Activated naive CD8-positive, alpha-beta T cell (primary cell): ENCODE measurements at regions not wholly inside any gene's neighbourhood (a gene's known extent, or its start where the extent isn't known, plus 50 kb on each side); places are given as distances from the start of the nearest gene placed in this dataset.
"Not testable (repeated sequence)": the region's sequence is repeated elsewhere in the genome, so short reads cannot be mapped to it uniquely, and the experiment has no call there.

ENCODE experiments used
- H3K27ac Mint-ChIP-seq: one replicate; pipeline ENCODE4 v1.8.0; 2021; ENCODE audit warnings: mixed read lengths
- H3K27me3 Mint-ChIP-seq: one replicate; pipeline ENCODE4 v1.8.0; 2021; ENCODE audit warnings: mixed read lengths
- H3K36me3 Mint-ChIP-seq: one replicate; pipeline ENCODE4 v1.8.0; 2021; ENCODE audit warnings: mixed read lengths
- H3K4me1 Mint-ChIP-seq: one replicate; pipeline ENCODE4 v1.8.0; 2021; ENCODE audit warnings: low read depth, mixed read lengths
- H3K4me3 Mint-ChIP-seq: one replicate; pipeline ENCODE4 v1.8.0; 2021; ENCODE audit warnings: mild to moderate bottlenecking, mixed read lengths
- H3K9me3 Mint-ChIP-seq: one replicate; pipeline ENCODE4 v1.8.0; 2021; ENCODE audit warnings: low read depth, mixed read lengths

DNA sequence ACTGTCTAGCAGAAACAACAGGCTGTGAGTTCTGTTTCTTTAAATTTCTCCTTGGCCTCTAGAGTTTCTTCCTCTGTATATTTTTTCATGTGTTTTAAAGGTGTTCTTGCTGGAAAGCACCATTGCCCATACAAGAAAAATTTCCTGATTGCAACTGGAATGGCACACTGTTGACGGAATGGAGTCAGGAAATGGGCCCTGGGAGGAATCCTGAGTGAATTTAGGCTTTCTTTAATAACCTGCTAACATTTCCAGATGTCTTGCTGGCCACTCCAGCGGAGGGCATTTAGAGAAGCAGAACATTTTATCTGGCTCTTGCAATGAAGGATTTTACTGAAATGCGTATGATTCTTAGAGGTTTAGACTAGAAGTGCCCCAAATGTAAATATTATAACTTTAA lies 736.3 kb downstream of the TAF11L14 start:
- H3K9me3 Mint-ChIP-seq, result no peaks in the 10 kb centered on the region
- no peaks in the 10 kb centered on the region for H3K27me3 Mint-ChIP-seq
- no peaks in the 10 kb centered on the region for H3K4me1 Mint-ChIP-seq
- H3K4me3 Mint-ChIP-seq, result no peak overlapping the region
- H3K27ac Mint-ChIP-seq, result no peak overlapping the region
- no peaks in the 10 kb centered on the region for H3K36me3 Mint-ChIP-seq

DNA sequence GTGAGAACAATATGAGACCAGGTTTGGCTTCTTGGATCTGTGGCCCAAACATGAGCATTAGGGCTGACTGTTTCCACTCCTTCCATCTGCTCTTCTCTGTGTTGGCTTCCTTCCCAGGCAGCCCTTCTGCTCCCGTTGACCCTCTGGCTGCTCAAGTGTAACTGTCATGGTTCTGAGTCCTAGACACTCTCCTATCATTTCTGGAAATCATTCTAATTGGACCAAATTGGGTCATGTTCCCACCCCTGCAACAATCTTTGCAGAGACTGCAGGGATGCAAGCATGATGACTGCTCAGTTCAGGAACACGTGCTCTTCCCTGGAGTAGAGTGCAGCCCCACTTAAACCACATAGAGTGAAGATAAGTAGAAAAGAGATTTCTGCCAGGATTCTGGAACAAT lies 741.4 kb downstream of the TAF11L14 start:
- H3K4me1 Mint-ChIP-seq, result no peaks in the 10 kb centered on the region
- no peaks in the 10 kb centered on the region for H3K27me3 Mint-ChIP-seq
- no peaks in the 10 kb centered on the region for H3K9me3 Mint-ChIP-seq

DNA sequence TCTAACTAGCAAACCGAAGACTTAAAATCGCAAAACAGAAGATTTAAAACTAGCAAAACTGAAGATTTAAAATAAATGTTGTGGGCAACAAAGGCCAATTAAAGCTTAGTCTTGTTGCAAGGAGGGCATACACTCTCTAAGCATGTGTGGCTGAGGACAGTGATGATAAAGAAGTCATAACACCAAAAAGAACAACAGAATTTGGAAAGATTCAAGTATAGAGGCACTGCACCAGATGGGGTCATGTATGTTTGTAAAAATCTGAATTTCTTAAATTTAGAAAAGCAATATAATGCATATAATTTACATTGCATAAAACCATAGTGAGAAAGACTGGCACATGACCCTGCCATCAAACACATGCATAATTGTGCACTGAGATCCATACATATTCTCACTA lies 743.8 kb downstream of the TAF11L14 start:
- Mint-ChIP-seq H3K27ac (no peak overlapping the region), H3K4me1 (no peaks in the 10 kb centered on the region), H3K36me3 (no peaks in the 10 kb centered on the region), H3K9me3 (no peaks in the 10 kb centered on the region), H3K4me3 (no peak overlapping the region), H3K27me3 (no peaks in the 10 kb centered on the region)

More for the DNA sequence above, 741.4 kb downstream of the TAF11L14 start:
- no peaks in the 10 kb centered on the region for H3K36me3 Mint-ChIP-seq
- no peak overlapping the region for H3K4me3 Mint-ChIP-seq
- no peak overlapping the region for H3K27ac Mint-ChIP-seq

DNA sequence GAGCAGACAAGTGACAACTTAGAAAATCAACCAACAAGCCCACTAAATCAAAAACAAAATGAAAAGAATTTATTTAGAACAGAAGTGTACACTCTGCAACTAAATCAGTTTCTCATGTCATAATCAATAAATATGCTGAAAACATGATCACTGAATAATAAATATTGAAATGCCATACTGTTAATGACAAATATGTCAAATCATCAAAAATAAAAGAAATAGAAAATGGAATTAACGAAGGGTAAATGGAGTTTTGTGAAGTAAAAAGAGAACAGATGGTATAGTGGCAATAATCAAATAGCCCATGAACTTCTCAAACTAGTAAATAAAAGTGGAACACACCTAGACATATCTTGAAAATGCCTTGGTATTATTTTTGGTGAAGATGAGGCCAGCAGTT lies 744.9 kb downstream of the TAF11L14 start:
- no peak overlapping the region for H3K4me3 Mint-ChIP-seq

DNA sequence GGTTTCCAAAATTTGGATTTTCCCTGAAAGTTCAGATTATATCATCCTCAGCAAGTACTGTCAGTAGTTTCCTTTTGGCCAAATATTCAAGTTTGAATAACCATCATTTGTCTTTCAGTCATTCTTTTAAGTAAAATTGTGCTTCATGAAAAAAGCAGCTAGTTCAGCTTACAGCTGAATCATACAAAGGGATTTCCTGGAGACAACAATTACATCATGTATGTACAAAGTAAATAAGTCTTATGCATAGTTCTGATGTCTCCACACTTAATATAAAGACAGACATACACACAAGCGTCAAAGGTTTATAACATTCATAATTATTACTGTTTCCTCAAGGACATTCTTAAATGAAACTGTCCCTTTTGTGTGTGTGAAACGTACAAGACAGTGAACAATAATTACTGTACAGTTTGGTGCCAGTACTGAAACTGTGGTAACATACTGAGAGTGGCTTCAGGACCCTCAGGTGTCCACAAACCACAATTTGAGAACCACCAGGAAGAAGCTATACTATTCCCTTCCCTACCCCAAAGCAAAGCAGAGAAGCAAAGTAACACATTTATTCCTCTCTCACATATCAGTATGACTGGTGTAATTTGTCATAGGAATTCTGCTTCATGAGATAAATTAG lies 746.6 kb downstream of the TAF11L14 start:
- no peaks in the 10 kb centered on the region for H3K9me3 Mint-ChIP-seq

More for the DNA sequence above, 744.9 kb downstream of the TAF11L14 start:
- no peak overlapping the region for H3K27ac Mint-ChIP-seq
- no peaks in the 10 kb centered on the region for H3K27me3 Mint-ChIP-seq
- H3K9me3 Mint-ChIP-seq, result no peaks in the 10 kb centered on the region
- no peaks in the 10 kb centered on the region for H3K36me3 Mint-ChIP-seq
- H3K4me1 Mint-ChIP-seq, result no peaks in the 10 kb centered on the region

DNA sequence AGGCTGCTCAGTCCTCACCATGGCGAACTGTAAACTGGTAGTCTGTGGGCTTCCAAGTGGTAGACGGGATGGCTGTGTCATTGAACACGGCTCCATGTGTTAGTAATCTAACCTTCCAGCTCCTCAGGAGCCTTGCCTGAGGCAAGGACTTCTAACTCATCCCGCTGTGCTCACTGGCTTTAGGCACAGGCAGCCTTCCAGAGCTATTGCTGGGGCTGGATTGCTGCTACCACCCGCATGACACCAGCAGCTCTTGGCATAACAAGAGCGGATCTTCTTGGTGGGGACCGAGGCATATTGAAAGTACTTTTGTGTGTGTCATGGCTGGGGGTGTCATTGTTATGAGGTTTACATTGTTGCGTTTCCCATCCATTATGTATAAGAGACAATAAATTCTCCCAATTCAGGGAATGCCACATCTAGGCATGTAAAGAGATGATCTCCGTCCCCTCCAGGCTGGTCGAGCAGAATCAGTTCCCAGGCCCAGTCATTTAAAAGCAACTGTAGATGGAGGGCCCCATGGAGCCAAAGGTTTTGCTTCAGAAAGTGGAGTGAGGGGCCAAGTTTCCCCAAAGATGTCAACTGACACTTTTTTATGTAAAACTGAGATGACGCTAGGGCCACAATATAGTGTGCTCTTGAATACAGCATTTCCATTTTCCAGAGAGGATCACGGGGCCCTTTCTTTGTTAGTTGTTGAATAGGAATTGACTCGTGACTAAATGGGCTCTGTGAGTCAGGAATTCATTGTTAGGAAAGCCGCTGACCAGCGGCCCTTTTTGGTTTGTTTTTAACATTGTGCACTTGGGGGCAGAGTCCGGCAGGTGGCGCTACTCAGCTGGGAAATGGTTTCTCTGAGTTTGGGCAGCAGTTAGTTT lies 759.5 kb downstream of the TAF11L14 start:
- Mint-ChIP-seq H3K9me3 (no peaks in the 10 kb centered on the region), H3K4me1 (no peaks in the 10 kb centered on the region), H3K36me3 (no peaks in the 10 kb centered on the region), H3K27me3 (no peaks in the 10 kb centered on the region), H3K4me3 (no peak overlapping the region), H3K27ac (no peak overlapping the region)

More for the DNA sequence above, 746.6 kb downstream of the TAF11L14 start:
- Mint-ChIP-seq H3K27ac (no peak overlapping the region), H3K36me3 (no peaks in the 10 kb centered on the region), H3K4me1 (no peaks in the 10 kb centered on the region), H3K4me3 (no peak overlapping the region), H3K27me3 (no peaks in the 10 kb centered on the region)

DNA sequence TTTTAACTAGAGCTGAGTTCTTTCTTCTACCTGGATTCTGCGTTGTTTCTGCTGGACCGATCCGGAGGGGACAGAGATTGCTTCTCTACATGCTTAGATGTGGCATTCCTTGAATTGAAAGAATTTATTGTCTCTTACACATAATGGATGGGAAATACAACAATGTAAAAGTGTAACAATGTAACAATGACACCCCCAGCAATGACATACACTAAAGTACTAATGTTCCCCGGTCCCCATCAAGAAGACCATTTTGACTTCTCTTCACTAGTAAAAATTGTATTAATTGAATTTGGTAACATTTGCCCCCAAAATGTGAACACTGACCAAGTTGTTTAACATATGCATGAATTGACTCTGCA lies 760.2 kb downstream of the TAF11L14 start:
- no peak overlapping the region for H3K4me3 Mint-ChIP-seq
- H3K27me3 Mint-ChIP-seq, result no peaks in the 10 kb centered on the region
- H3K36me3 Mint-ChIP-seq, result no peaks in the 10 kb centered on the region
- no peaks in the 10 kb centered on the region for H3K4me1 Mint-ChIP-seq
- H3K27ac Mint-ChIP-seq, result no peak overlapping the region
- H3K9me3 Mint-ChIP-seq, result no peaks in the 10 kb centered on the region

DNA sequence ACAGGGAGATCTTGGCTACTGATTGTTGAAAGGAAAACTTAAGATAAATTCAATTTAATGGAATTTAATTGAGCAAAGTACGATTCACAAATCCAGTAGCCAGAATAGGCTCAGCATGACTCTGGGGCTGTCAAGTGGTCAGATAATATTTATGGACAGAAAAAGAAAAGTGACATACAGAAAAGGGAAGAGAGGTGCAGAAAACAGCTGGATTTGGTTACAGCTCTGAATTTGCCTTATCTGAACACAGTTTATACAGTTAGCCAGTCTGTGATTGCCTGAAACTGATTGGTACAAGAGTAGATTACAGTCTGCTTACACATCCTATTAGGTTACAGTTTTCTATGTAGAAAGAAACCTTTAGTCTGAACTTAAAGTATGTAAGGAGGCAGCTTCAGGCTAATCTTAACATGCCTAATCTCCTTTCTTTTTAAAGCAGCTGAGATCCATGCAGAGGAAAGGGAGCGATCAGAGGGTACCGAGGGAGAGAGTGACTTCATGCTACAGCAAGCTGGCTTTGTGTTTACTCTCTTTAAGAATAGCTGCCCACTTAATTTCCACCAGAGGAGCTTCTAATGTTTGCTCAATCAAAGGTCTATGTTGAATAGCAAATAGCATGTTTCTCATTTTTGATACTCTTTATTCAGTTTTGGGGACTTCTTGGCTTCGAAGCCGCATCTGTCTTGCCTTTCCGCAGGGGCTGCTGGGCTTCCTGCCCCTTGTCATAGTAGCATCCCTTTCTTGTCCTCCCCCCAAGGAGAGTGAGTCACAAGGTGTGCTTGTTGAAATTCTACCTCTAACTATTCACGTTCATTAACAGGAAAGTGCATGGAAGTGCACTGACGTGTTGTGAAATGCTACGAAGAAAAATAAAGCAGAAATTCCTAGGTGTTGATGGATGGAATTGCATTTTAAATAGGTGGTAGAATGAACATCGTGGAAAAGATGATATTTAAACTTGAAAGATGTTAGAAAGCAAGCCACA lies 761.2 kb downstream of the TAF11L14 start:
- Mint-ChIP-seq H3K36me3 (no peaks in the 10 kb centered on the region), H3K4me3 (no peak overlapping the region), H3K9me3 (no peaks in the 10 kb centered on the region), H3K27ac (no peak overlapping the region), H3K4me1 (no peaks in the 10 kb centered on the region), H3K27me3 (no peaks in the 10 kb centered on the region)

DNA sequence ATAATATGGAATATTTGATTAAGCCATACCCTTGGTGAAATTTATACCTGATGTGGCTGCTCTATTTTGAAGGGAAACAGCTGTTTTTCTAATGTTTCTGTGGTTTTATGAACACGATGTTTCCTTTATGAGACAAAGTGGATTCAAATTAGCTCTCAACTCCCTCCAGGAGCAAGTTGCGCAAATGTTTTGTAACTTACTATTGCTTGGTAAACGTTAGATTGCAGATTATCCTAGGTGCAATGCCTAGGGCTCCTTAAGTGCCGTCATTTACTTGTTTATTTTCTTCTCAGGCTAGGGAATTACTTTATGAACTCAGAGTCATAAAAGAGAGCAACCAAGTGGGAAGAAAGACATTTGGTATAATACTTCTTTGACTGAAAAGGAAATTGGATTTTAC lies 763.1 kb downstream of the TAF11L14 start:
- no peak overlapping the region for H3K27ac Mint-ChIP-seq
- H3K4me1 Mint-ChIP-seq, result no peaks in the 10 kb centered on the region
- H3K27me3 Mint-ChIP-seq, result no peaks in the 10 kb centered on the region
- no peak overlapping the region for H3K4me3 Mint-ChIP-seq
- no peaks in the 10 kb centered on the region for H3K36me3 Mint-ChIP-seq
- H3K9me3 Mint-ChIP-seq, result no peaks in the 10 kb centered on the region

DNA sequence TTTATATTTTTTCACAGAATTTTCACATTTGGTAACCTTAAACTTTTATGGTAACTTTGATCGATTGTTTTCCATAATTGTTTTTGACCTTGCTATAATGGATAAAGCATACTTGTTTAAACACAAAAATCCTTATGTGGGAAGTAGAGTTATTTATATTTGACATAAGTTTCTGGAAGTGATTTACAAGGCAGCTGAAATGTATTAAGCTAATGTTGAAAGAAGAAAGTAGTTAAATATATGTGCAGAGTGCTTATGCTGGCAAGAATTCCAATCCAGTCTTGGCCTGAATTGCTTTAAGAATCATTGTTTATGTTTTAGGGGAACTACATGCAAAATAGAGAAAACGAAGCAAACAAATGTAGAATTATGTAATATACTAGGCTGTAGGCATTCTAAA lies 763.6 kb downstream of the TAF11L14 start:
- Mint-ChIP-seq H3K4me1 (no peaks in the 10 kb centered on the region), H3K4me3 (no peak overlapping the region), H3K36me3 (no peaks in the 10 kb centered on the region), H3K9me3 (no peaks in the 10 kb centered on the region), H3K27me3 (no peaks in the 10 kb centered on the region), H3K27ac (no peak overlapping the region)

DNA sequence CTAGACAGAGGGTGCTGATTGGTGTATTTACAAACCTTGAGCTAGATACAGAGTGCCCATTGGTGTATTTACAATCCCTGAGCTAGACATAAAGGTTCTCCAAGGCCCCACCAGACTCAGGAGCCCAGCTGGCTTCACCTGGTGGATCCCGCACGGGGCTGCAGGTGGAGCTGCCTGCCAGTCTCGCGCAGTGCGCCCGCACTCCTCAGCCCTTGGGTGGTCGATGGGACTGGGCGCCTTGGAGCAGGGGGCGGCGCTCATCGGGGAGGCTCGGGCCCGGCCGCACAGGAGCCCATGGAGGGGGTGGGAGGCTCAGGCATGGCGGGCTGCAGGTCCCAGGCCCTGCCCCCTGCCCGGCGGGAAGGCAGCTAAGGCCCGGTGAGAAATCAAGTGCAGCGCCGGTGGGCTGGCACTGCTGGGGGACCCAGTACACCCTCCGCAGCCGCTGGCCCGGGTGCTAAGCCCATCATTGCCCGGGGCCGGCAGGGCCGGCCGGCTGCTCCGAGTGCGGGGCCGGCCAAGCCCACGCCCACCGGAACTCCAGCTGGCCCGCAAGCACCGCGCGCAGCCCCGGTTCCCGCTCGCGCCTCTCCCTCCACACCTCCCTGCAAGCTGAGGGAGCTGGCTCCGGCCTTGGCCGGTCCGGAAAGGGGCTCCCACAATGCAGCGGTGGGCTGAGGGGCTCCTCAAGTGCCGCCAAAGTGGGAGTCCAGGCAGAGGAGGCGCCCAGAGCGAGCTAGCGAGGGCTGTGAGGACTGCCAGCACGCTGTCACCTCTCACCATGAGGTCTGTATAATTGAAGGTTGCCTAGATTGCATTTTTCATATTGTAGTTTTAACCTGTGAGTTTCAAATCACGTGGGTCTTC lies 765.4 kb downstream of the TAF11L14 start:
- not testable (repeated sequence) for H3K9me3 Mint-ChIP-seq, H3K27ac Mint-ChIP-seq, H3K27me3 Mint-ChIP-seq, H3K4me1 Mint-ChIP-seq, H3K4me3 Mint-ChIP-seq, H3K36me3 Mint-ChIP-seq

DNA sequence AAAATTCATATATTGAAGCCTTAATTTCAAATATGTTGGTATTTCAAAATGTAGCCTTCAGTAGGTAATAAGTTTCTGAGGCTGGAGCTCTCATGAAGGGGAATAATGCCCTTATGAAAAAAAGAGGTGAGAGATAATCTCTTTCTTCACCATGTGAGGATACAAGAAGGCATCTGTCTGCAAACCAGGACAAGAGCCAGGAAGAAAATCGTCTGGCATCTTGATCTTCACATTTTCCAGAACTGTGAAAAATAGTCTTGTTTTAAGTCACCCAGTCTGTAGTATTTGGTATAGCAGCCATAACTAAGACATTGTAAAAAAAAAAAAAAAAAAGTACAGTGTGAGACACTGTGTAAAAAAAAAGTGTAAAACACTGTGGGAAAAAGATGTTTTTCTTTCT lies 768.9 kb downstream of the TAF11L14 start:
- H3K36me3 Mint-ChIP-seq, result no peaks in the 10 kb centered on the region
- no peaks in the 10 kb centered on the region for H3K9me3 Mint-ChIP-seq
- no peaks in the 10 kb centered on the region for H3K4me1 Mint-ChIP-seq
- no peak overlapping the region for H3K27ac Mint-ChIP-seq
- no peak overlapping the region for H3K4me3 Mint-ChIP-seq
- H3K27me3 Mint-ChIP-seq, result no peaks in the 10 kb centered on the region

DNA sequence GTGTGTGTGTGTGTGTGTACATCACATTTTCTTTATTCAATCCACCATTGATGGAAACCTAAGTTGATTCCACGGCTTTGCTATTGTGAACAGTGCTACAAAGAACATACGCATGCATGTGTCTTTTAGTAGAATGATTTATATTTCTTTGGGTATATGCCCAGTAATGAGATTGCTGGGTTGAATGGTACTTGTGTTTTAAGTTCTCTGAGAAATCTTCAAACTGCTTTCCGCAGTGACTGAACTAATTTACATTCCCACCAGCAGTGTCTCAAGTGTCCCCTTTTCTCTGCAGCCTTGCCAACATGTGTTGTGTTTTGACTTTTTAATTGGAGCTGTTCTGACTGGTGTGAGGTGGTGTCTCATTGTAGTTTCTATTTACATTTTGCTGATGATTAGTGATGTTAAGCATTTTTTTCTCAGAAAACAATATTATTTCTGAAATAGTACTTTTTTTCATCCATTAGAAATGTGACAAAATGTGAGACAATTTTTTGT lies 769.7 kb downstream of the TAF11L14 start:
- Mint-ChIP-seq H3K36me3 (no peaks in the 10 kb centered on the region), H3K4me3 (no peak overlapping the region), H3K27me3 (no peaks in the 10 kb centered on the region), H3K4me1 (no peaks in the 10 kb centered on the region), H3K9me3 (no peaks in the 10 kb centered on the region), H3K27ac (no peak overlapping the region)

DNA sequence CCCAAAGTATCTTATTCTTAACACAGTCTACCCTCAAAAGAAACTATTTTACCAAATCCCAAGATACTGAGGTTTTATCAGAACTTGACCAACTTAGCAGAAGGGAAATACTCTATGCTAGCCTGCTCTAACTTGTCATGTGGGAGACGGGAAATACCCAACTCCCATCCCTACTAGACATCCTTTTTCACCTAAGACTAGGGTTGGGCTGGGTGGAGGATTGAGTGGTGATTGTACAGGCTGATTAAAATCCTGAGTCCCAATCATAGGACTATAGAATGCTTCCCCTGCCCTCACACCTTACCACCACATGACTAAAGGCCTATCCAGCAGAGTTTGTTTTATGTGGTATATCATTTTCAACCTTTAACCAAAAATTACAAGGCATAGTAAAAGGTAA lies 786.5 kb downstream of the TAF11L14 start:
- Mint-ChIP-seq H3K9me3 (peaks cover 8% of the 10 kb centered on the region), H3K27me3 (no peaks in the 10 kb centered on the region), H3K36me3 (no peaks in the 10 kb centered on the region), H3K4me3 (no peak overlapping the region), H3K4me1 (no peaks in the 10 kb centered on the region), H3K27ac (no peak overlapping the region)
